HG03039 (cell line): ENCODE measurements at regions not wholly inside any gene's neighbourhood (a gene's known extent, or its start where the extent isn't known, plus 50 kb on each side); places are given as distances from the start of the nearest gene placed in this dataset.
"Not testable (repeated sequence)": the region's sequence is repeated elsewhere in the genome, so short reads cannot be mapped to it uniquely, and the experiment has no call there.

ENCODE experiments used
- ATAC-seq: cut with Tn5 transposase; IDR thresholded peaks from one replicate; pipeline ENCODE4 v1.9.1; 2021; ENCODE audit warnings: mild to moderate bottlenecking, moderate library complexity; ENCODE audit not compliant: unreplicated experiment

DNA sequence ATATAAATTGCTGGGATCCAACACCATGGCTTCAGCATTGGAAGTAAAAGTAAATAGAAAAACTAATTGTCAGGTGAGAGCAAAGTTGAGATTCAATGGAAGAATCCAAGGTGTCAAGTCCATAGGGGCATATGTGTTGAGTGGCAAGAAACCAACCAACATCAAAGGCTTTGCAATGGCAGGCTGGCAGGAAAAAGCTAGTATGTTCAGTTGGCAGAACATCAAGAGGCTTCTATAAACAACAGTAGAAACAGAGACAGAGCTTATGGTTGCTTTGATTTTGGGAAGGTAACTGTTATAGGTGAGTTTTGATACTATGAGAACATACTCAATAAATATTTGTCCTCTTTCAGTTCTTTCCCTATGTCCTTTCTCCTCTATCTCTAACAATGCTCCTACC is 553.7 kb upstream of the MDGA2 start:
- ATAC-seq = no peak

DNA sequence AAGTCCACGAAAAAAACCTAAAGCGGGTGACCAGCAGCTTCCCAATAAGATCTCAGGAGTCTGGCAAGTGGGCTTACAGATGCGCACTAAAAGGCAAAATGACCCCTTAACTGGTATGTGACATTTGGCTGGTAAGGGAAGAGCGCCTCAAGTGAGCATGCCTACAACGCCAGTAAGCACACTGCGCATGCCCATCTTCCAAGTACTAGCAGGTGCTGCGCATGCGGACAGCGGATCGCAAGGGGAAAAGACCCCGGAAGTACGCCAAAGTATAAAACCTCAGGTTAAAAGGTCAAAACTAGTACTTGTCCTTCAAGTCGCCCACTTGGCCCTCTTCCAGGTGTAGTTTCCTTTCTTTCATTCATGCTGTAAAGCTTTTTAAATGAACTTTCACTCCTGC is 518.5 kb upstream of the MDGA2 start:
- ATAC-seq = no peak

DNA sequence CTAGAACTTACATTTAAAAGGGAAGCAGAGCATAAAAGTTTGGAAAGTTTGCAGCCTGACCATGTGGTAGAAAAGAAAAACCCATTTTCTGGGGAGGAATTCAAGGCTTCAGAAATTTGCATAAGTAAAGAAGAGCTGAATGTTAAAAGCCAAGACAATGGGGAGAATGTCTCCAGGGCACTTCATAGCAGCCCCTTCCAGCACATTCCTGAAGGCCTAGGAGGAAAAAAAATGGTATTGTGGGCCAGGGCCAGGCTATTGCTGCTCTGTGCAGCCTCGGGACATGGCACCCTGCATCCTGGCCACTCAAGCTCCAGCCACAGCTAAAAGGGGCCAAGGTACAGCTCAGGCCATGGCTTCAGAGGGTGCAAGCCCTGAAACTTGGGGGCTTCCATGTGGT is 474.2 kb upstream of the MDGA2 start:
- ATAC-seq = not testable (repeated sequence)

- ATAC-seq = no peak
These were observed 465.4 kb upstream of the MDGA2 start for GRCh38 chr14:48140804-48141203.

DNA sequence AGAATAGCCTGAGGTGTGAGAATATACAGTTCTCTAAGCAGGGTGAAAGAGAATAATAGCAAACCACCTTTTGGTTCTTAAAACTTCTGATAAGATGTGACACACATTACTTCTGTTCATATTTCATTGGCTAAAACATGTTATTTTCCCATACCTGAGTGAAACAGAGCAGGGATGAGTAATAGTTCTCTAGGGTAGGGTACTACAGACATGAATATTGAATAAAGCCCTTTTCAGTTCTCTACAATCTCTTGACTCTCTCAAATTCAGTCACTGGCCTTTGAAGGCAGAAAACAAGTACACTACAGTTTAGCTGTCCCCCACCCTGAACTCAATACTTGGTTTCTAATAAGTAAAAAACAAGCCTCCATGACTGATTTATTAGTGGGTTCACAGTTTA is 454.1 kb upstream of the MDGA2 start:
- ATAC-seq = no peak

DNA sequence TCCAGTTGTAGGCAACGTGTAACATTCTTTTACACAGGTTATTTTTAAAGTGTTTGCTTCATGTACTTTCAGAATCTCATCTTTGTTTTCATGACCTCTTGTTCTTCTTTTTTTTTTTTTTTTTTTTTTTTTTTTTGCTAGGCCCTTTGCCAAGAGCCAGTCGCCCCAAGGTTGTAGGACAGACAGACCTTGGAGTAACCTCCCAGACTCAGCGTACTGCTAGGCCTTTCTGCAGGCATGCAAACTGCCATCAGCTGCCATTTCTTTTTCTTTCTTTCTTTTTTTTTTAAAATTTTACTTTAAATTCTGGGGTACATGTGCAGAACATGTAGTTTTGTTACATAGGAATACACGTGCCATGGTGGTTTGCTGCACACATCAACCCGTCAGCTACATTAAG is 452.3 kb upstream of the MDGA2 start:
- no peak for ATAC-seq

GRCh38 chr14:48125654-48126053 is 450.2 kb upstream of the MDGA2 start:
- ATAC-seq = no peak

- ATAC-seq = no peak
These were observed 438.3 kb upstream of the MDGA2 start for GRCh38 chr14:48113713-48114112.

GRCh38 chr14:48111151-48111550 is 435.7 kb upstream of the MDGA2 start:
- ATAC-seq = no peak

- ATAC-seq = no peak
These were observed 432.2 kb upstream of the MDGA2 start for GRCh38 chr14:48107646-48108045.

DNA sequence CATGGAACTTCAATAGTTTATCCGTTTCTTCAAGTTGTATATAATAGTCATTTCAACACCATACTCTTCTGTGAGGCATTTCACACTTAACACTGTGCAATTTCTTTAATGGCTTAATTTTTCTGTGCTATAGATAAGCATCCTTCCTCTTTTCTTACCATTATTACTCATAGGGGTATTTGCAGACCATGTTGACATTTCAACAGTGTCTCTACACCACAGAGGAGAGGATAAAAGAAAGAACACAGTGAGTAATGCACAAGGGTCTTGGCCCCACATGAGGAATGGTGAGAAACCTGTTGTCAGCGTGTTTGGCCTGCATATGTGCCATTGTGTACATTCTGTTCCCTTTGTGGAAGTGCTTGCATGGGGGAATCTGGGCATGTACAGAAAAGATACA is 421.5 kb upstream of the MDGA2 start:
- ATAC-seq = no peak

GRCh38 chr14:48086516-48086915 is 411.1 kb upstream of the MDGA2 start:
- ATAC-seq = no peak

- no peak for ATAC-seq
These were observed 400.1 kb upstream of the MDGA2 start for GRCh38 chr14:48075487-48075886.

DNA sequence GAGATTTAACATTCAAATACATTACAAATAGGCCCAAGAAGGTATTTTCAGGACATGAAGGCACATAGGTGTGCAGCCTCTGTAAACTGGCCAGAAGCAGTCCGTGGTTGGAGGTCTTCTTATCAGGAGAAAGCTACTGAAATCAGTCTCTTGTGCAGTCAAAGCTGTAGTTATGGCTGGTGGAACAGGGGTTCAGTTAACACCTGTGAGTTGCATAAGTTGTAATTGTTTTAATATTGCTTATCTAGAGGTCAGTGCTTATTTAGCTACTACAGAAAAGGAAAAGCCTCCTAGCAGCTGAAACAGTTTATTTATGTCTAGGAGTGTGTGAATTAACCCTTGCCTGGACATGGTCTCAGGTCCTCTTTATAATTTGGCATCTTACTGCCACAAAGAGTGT is 377.6 kb upstream of the MDGA2 start:
- ATAC-seq = no peak

DNA sequence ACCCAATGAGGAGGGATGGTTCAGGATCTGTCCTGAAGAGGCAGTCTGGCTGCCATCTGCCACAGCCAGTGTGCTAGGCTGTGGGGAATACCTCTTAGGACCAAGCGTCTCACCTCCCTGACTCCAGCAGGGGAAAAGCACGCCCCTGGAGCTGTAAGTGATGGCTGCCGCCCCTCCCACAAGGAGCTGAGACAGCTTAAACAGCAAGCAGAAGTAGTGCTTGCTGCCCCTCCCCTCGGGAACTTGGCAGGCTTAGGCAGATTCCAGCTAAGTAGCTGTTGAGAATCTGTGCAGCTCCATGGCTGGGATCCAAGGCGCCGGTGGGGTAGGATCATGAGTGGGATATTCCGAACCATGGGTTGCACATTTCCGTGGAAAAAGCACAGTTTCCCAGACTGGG is 360.4 kb upstream of the MDGA2 start:
- ATAC-seq = no peak

GRCh38 chr14:48027115-48027514 is 351.7 kb upstream of the MDGA2 start:
- no peak for ATAC-seq

DNA sequence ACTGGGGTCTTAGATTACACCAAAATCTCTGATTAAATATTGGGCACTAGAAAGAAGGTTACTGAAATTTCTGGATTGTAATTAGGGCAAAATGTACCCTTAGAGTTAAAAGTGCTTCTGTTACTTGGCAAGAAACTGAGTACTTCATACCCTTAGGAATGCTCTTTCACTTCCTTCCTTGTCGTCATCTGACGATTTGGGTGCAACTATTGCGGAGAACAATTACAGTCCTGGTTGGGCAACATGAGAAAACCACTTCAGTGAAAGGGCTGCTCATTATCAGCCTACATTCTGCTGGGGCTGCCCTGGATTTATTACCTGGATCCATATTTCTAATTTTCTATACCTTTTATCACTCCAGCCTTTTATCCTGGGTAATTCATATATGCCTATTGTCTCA is 348.5 kb upstream of the MDGA2 start:
- ATAC-seq = no peak

- not testable (repeated sequence) for ATAC-seq
These were observed 336.1 kb upstream of the MDGA2 start for GRCh38 chr14:48011484-48011883.

- ATAC-seq = no peak
These were observed 333.2 kb upstream of the MDGA2 start for GRCh38 chr14:48008646-48009045.

DNA sequence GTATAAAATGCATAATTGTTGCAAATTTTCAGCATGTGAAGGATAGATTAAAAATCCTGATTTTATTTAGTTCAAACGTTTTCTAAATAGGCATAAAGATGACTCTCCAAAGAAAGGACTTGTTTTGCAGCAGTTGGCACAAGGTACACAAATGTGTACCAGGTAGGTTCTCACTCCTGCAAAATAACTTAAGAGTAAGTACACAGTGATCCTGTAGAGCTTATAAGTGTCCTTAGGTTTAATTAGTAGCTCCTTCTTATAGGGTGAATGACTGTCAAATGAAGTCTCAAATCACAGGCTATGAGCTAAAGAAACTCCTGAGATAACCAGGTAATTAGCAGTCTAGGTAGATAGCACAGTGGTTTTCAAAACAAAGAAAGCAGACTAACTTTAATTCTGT is 330.6 kb upstream of the MDGA2 start:
- ATAC-seq = no peak

GRCh38 chr14:47993883-47994282 is 318.5 kb upstream of the MDGA2 start:
- ATAC-seq = no peak

DNA sequence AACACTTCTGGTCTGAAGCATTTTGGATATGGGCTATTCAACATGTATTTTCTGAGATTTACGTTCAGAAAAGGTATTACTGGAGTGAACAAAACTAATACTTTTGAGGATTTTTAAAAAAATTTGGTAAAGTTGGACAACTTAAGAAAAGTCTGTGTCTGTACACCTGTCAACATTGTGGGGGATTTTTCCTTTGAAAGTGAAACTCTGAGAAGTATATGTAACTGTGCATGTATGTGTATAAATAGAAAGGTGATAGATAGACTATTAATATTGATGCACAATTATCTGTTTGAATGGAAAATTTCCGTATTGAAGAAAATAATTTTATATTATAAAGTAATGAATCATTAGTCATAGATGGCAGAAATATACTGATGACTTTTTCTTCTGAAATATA is 312.8 kb upstream of the MDGA2 start:
- no peak for ATAC-seq

DNA sequence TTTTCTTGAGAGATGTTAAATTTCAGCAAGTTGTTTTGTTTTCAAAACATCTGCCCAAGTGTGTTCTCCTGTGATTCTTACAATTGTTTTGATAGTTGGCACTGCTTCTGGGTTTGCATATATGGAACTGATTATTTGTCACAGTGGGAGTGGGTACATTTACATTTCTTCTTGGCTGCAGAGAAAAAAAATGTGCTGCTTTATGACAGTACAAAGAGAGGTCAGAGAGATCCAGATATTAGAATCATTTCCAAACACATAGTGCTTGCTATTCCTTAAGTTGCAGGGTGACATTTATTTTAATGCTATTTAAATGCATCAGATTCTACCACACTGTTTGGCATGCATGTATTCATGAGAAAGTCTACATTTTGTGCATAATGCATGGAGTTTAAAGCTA is 303.5 kb upstream of the MDGA2 start:
- no peak for ATAC-seq

DNA sequence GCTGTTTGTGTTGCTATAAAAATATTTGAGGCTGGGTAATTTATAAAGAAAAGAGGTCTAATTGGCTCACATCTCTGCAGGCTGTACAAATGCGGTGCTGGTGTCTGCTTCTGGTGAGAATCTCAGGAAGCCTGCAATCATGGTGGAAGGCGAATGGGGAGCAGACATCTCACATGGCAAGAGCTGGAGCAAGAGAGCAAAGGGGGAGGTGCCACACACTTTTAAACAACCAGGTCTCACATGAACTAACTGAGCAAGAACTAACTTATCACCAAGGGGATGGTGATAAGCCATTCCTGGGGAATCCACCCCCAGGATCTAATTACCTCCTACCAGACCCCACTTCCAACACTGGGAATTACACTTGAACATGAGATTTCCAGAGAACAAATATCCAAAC is 300.7 kb upstream of the MDGA2 start:
- no peak for ATAC-seq
